ENCODE measurements at regions not wholly inside any gene's neighbourhood (a gene's known extent, or its start where the extent isn't known, plus 50 kb on each side); places are given as distances from the start of the nearest gene placed in this dataset.
A peak's percentile ranks its signal among the peaks of the same experiment; 100 is the strongest.

DNA sequence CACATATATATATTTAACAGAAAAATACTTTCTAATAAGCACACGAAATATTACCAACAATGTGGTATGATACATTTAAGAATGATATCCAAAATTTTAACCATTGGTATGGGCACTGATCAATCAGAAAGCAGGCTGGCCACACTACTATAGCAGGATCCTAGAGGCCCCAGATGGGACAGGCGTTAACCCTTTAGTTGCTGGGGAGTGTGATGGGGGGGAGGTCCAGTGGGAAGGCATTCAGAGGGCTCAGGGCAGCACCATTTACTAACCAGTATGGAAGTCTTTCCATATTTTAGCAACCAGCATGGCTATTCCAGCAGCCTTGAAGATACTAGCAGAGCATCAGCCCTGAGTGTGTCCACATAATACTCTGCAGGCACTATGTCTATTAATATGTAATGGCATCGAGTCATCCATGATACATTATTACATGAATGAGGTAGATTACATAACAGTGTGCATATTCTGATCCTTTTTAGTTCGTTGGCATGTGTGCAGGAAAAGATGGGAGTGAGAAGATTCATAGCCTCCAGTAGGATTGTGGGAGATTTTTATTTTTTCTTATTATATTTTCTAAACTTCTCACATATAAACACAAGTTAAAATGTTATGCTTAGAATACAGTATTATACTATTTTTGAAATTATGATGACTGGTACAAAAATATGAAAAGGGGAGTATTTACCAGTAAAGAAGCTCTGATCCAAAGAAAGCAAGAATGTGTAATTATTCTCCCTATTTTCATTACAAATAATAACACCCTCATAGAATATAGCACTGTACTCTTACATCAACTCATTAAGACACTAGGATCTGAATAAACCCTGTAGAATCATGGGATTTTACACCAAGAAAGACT is 78.9 kb downstream of the FAM217A start:
- DNase-seq, result no peak

DNA sequence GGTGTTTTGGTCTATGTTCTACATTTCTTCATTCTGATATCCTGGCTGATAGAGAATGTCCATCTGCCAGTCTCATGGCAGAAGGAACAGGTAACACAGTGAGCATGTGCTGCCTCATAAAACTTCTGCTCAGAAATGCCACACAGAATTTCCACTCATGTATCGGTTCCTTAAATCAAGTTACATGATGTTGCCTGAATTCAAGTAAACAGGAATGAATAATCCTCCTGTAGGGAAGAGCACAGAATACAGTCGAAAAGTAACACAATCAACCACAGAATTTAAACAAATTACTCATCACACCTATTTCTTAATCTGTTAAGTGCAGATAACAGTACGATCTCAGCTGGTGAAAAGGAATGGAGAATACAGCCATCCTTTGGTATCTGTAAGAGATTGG is 74.7 kb downstream of the FAM217A start:
- DNase-seq, result no peak

DNA sequence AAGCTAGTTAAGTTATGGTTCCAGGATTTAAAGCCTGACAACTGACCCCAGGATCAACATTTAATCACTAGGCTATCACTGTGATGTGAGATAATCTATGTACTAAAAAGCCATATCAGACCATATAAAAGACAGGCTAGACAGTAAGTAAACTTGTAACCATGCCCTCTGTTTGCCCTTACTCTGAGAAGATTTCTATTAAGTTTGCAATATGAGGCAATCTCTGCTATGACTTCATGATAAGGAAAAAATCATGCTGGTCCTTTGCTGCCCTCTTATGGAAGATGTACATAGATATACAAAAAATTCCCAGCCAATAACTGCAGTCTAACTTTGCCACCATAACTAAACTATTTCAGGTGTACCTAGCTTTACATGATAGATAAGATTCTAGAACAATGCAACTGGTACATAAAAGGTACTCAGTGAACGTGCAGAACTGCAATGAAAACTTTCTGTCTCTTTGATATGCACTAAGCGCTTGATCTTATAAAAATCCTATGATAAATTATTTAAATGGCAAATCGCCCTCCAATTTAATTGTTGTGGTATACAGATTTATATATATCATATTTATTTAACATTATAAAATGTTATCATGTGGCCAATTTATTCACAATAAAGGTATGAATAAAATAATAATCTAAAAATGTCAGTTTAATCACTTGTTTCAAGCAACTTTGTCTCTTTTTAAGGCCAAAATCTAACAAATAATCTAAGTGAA is 70.5 kb downstream of the FAM217A start:
- peak in 1 of 56 donors; percentile 4 for DNase-seq

DNA sequence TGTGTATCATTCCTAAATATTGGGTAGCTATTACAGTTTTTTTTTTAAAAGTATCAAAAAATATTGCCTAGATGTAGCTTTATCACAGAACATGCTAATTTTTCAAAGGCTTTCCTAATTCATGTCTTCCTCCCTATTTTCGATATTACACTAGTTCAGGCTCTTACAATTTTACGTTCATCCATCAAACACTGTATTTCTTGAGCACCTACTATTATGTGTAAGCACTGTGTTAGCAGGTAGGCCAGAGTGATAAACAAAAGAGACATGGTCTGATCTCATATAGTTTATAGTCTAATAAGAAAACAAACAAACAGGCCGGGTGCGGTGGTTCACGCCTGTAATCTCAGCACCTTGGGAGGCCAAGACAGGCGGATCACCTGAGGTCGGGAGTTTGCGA is 69.5 kb downstream of the FAM217A start:
- DNase-seq, result no peak

DNA sequence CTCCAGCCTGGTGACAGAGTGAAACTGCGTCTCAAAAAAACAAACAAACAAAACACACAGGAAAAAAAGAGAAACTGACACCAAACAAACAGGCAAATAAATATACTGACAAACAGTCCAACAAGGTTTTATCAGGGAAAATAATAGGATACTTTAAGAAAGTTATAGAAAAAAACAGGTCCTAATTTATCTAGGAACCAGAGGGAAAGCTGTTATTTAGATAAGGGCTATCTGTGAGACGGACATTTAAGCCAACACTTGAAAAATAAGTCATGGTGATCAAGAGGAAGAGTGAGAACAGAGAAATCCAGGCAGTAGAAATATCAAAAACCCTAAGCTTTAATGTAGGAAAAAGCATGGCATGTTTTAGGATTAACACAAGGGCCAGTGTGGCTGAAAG is 68.9 kb downstream of the FAM217A start:
- no peak for DNase-seq

DNA sequence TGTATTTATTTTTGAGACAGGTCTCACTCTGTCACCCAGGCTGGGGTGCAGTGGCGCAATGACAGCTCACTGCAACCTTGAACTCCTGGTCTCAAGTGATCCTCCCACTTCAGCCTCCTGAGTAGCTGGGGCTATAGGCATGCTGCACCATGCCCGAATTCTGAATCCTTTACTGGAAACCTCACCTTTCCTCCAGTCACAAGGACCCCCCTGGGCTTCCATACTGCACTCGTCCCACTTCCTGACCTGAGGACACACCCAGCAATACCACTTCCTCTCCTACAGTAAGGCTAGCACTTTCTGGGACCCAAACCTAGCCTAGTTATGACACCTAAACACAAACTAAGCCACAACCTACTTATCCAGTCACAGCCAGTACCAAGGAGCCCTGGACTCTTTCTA is 68.2 kb downstream of the FAM217A start:
- no peak for DNase-seq

DNA sequence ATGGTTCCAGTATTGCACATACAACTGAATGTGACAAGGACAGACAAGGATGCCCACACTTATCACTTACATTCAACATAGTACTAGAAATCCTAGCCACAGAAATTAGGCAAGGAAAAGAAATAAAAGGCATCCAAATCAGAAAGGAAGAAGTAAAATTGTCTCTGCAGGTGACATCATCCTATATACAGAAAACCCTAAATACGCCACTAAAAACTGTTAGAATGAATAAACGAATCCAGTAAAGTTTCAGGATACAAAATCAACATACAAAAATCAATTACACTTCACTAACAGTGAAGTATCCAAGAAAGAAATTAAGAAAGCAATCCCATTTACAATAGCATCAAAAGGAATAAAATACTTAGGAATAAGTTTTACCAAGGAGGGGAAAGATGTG is 66.1 kb downstream of the FAM217A start:
- DNase-seq, result no peak

DNA sequence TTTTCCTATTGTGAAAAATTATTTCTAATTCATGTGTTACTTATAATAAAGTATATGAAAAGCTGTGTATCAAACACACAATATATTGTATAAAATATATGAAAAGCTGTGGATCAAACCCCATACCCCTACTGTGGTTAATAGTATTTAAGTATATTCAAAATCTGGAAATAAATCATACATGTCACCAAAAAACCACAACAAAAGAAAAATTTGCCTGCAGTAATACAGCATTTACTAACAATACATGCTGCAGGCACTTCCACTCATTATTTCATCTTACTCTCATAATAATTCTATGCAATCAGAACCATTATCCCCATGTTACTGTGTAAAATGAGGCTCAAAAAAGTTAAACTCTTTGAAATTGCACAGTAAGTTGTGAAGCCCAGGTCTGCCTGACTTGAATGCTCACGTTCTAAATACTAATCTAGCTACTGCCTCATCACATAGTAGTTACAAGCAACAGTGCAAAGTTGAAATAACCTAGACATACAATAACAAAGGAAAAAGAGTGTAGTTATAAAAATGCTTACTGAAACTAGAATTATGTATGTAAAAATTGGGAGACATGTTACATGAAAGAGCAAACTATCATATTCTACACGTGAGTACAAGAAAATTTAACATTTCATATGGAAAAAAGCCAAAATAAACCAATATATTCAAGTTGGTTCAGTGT is 61.7 kb downstream of the FAM217A start:
- DNase-seq, result no peak

DNA sequence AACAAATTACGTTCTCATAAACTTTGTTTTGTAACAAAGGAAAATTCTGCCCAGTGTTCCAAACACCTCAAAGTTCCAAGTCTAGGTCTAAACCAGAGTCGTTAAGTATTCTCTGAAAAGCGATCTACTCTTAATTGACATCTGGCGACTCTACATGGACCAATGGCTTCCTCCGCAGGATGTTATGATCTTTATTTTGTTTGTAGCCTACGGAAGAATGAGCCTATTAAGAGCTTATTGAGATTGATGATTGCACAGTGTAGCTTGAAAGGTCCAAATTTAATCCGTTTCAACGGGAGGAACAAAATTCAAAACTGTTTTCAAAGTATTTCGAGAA is 61.1 kb downstream of the FAM217A start:
- DNase-seq, result no peak

DNA sequence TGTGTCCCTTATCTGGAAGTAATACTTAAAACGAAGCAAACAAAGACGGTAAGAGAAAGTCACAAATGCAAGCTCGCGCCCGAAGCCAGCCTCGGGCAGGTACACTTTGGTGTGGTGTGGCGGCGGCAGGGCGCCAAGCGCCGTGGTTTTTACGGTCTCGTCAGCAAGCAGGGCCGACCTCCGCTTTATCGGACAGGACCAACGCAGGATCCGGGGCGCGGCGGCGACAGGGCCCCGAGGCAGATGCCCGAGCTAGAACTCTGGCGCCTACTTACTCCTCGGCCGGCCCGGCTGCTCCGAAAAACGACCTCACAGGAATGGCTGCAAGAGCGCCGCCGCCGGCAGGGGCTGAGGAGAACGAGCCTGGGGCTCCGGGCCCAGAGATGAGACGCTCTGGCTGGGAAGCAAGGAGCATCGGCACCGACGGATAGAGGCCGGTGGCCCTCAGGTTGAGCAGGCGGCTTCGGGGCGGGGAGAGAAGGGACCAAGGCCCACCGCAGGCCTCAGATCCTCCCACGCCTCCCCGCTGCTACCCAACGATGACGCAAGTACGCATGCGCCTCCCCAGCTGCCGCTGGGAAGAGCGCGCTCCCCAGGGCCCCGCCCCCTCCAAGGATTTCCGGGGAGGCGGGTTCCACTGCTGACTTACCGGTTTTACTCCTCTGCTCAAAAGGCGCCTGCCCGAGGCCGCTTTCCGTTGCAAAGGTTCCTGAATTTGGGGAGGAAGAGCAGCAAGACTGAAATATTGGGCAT is 60.6 kb downstream of the FAM217A start:
- DNase-seq, result peak; percentile 26 to 94 (median 88)

All from amygdala (tissue), 56 donors.